Inflammatory macrophage treated with lipopolysaccharide for 1 hour (primary cell): ENCODE measurements at regions not wholly inside any gene's neighbourhood (a gene's known extent, or its start where the extent isn't known, plus 50 kb on each side); places are given as distances from the start of the nearest gene placed in this dataset.

Experiments
- DNase-seq, 2 donors: peaks; one replicate each; pipeline ENCODE4 v3.0.0-alpha.2; 2020 to 2022

GRCh38 chr6:138550346-138550767 is 51.1 kb upstream of the NHSL1 start:
- no peak for DNase-seq

- no peak for DNase-seq
These were observed 54.9 kb upstream of the NHSL1 start for GRCh38 chr6:138554146-138554545.

- DNase-seq: peak in 1 of 2 donors; percentile 5
These were observed 56.2 kb upstream of the NHSL1 start for GRCh38 chr6:138555421-138555988.

GRCh38 chr6:138557147-138557546 is 57.9 kb upstream of the NHSL1 start:
- no peak for DNase-seq

GRCh38 chr6:138559143-138559542 is 59.8 kb upstream of the NHSL1 start:
- no peak for DNase-seq

GRCh38 chr6:138560130-138560860 is 61.0 kb upstream of the NHSL1 start:
- DNase-seq: peak in 1 of 2 donors; percentile 17

GRCh38 chr6:138562691-138563090 is 63.4 kb upstream of the NHSL1 start:
- DNase-seq: no peak

- DNase-seq: no peak
These were observed 63.9 kb upstream of the NHSL1 start for GRCh38 chr6:138563231-138563630.

GRCh38 chr6:138563650-138564049 is 64.4 kb upstream of the NHSL1 start:
- no peak for DNase-seq

GRCh38 chr6:138564170-138564721 is 65.0 kb upstream of the NHSL1 start:
- DNase-seq: no peak

- no peak for DNase-seq
These were observed 67.8 kb upstream of the NHSL1 start for GRCh38 chr6:138567052-138567451.

GRCh38 chr6:138568997-138569396 is 69.7 kb upstream of the NHSL1 start:
- no peak for DNase-seq

GRCh38 chr6:138569554-138569953 is 70.3 kb upstream of the NHSL1 start:
- no peak for DNase-seq

GRCh38 chr6:138569970-138570724 is 70.9 kb upstream of the NHSL1 start:
- no peak for DNase-seq

- no peak for DNase-seq
These were observed 71.4 kb upstream of the NHSL1 start for GRCh38 chr6:138570725-138571029.

GRCh38 chr6:138571181-138571580 is 71.9 kb upstream of the NHSL1 start:
- no peak for DNase-seq

- no peak for DNase-seq
These were observed 72.4 kb upstream of the NHSL1 start for GRCh38 chr6:138571585-138572166.

- DNase-seq: peak; percentile 19 to 23
These were observed 73.0 kb upstream of the NHSL1 start for GRCh38 chr6:138572167-138572875.

GRCh38 chr6:138572885-138573284 is 73.6 kb upstream of the NHSL1 start:
- no peak for DNase-seq

- DNase-seq: no peak
These were observed 76.0 kb upstream of the NHSL1 start for GRCh38 chr6:138575257-138575656.

GRCh38 chr6:138576313-138576712 is 77.0 kb upstream of the NHSL1 start:
- DNase-seq: no peak

GRCh38 chr6:138577151-138577915 is 78.0 kb upstream of the NHSL1 start:
- DNase-seq: no peak
